ENCODE measurements at regions not wholly inside any gene's neighbourhood (a gene's known extent, or its start where the extent isn't known, plus 50 kb on each side); places are given as distances from the start of the nearest gene placed in this dataset.

DNA sequence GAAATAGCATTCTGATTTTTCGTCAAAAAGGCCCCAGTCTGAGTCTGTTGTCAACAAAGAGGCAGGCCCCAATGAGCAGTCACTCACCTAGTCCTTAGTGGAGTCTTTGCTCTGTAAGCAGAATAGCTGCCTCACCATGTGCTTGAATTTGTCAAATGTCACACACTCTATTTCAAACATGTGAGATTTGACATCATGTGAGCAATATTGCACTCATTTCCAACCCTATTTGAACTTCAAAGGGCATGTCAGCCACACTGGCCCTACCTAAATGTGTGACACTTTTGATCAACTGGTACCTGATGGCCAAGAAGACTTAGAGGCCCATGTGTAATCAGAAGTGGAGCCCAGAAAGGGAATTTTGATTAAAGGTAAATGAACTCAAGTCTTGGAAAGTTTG, 59.4 kb upstream of the PLAC1 start:
- no peak for DNase-seq (ENCODE audit: low spot score)

DNA sequence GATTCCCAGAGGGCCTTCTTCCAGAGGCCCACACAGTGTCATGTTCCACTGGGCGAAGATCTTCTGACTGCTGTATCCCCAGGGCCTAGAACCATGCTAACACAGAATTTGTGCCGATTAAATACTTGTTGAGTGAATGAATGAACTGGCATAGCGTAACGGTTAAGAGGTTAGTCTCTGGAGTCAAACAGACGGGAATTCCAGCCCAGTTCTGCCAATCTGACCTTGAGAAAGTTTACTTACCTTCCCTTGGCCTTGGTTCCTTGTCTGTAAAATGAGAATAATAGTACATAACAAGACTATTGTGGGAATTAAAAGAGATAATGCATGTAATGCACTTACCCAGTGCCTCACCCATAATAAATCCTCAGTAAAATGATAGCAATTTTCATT, 58.3 kb upstream of the PLAC1 start:
- DNase-seq (ENCODE audit: low spot score), result no peak

DNA sequence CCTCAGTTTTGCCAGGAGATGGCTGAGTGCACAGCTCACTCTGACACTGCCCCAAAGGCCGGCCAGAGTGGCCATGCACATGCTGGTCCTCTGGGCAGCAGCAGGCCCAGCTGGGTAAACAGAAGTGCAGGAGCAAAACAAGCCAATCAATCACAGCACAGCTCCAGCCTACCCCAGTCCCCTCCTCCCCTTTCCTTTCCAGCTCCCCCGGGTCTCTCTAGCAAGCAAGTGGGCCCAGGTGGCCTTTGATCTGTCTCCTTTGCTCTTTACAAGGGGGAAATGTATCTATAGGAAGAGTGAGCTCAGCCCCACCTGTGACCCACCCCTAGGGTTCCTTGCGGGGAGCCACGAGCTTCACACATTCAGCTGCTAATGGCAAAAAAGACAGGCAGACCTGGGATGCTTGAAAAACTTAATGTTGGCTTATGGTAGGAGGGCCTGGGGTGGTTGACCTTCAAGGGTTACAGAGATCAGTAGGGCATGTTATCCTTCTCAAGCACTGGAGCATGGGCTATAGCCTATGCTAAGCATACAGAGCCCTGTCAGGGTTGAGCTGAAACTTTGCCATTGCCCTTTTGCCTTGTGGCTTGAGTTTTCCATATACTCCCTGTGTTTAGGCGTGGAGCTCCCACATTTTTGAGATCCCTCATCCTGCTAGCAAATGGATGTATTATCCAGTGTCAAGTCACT, 57.8 kb upstream of the PLAC1 start:
- DNase-seq (ENCODE audit: low spot score), result no peak

- no peak for DNase-seq (ENCODE audit: low spot score)
These were observed 56.4 kb upstream of the PLAC1 start for GRCh38 chrX:134714633-134715110.

- DNase-seq (ENCODE audit: low spot score), result no peak
These were observed 55.4 kb upstream of the PLAC1 start for GRCh38 chrX:134713618-134714107.

DNA sequence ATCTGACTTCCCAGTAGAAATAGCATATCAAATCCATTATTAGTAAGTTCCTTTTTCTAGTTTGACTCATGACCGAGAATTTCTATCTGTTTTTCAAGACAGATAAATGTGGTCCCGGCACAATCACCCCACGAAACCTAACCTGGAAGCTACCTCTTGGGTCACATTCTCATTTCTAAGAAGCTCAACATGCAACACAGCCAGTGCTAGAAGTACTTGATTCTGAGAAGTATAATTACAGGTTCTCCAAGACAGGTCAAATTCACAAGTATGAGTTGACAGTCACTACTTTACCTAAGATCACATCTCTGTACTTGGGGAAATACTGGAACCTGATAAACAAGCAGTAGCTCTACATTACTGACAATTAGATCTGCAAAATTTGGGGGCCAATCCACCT, 54.0 kb upstream of the PLAC1 start:
- no peak for DNase-seq (ENCODE audit: low spot score)

DNA sequence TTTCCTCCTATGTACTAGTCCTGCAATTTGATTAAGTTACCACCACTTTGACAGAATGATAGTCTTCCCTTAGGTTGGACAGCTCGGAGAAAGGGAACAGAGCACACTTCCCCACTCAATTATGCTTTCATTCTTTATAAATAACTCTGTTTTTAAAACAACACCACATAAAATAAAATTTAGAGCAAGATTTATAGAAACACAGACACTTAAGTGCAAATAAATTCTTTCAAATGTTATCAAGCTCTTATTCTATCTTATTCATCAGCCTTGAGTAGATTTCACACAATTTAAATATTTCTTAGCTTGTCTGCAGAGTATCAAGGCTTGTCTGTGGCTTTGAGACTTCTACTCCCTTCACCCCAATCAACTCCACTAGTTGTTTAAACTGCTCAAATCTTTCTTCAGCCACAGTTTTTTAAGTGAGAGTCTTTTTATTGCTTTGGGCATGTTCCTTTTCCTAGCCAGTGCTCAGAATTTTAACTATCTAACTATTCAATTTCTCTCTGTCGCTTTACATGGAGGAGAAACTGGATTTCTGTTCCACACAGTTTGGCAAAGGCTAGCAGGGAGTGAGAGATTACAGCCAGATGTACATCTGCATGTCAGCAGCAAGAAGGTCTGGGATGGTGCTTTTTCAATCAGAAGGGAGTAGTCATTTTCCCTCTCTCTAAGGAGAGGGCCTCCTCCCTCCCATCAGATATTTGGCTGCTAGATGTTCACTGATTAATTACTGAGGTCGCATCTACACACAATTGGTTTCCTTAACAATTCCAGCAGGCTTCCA, 53.1 kb upstream of the PLAC1 start:
- no peak for DNase-seq (ENCODE audit: low spot score)
